ENCODE measurements at regions not wholly inside any gene's neighbourhood (a gene's known extent, or its start where the extent isn't known, plus 50 kb on each side); places are given as distances from the start of the nearest gene placed in this dataset.

DNA sequence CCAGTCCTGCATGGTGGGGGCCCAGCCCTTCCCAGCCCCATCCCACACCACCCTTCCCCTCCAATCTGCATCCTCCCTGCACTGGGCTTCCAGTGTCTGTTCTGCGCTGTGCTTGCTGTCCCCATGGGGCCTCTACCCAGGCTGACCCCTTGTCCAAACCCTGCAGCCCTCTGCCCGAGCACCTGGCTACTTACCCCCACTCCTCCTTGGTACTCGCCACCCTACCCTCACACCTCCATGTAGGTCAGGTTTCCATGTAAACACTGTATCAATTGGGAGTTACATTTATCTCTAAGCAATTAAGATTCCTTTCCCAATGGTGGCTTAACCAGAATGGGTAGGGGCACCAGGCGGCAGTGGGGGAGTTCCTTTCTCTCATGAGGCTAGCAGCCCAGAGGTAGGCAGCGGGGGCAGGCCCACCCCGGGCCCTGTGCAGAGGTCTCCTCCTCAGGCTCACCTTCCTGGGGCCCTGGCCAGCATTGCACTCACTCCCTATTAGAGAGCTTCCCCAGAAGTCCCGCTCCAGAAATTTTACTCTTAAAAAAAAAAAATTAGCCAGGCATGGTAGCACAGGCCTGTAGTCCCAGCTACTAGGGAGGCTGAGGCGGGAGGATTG is 76.6 kb upstream of the CCND2 start:
- no peak overlapping the region for H3K27ac ChIP-seq (ENCODE audit: low read depth in 2 of 2, low read length in 1 of 2)
- H3K4me3 ChIP-seq (ENCODE audit: low read depth in 2 of 2, low read length in 1 of 2) = no peak overlapping the region
- TF ChIP-seq, protein P1, sequence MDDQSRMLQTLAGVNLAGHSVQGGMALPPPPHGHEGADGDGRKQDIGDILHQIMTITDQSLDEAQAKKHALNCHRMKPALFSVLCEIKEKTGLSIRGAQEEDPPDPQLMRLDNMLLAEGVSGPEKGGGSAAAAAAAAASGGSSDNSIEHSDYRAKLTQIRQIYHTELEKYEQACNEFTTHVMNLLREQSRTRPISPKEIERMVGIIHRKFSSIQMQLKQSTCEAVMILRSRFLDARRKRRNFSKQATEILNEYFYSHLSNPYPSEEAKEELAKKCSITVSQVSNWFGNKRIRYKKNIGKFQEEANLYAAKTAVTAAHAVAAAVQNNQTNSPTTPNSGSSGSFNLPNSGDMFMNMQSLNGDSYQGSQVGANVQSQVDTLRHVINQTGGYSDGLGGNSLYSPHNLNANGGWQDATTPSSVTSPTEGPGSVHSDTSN (IDR thresholded peaks at IDR 0.05) = no peak
- TF ChIP-seq CTCF (IDR thresholded peaks at IDR 0.05) (no peak), SMC3 (IDR thresholded peaks at IDR 0.05; ENCODE audit: low read depth, low read length) (no peak), JUND (IDR thresholded peaks at IDR 0.05) (no peak), MXI1 (IDR thresholded peaks at IDR 0.05; ENCODE audit: low read depth, low read length) (no peak), TEAD4 (IDR thresholded peaks at IDR 0.05; ENCODE audit: borderline replicate concordance, insufficient read depth) (no peak), FOXJ3 (CRISPR knock-in tag; IDR thresholded peaks at IDR 0.05) (no peak), YY1 (IDR thresholded peaks at IDR 0.05; ENCODE audit: low read depth) (no peak), RCOR1 (IDR thresholded peaks at IDR 0.05; ENCODE audit: low read length) (no peak), RXRA (IDR thresholded peaks at IDR 0.05; ENCODE audit: borderline replicate concordance, low read depth) (no peak), EZH2phosphoT487 (IDR thresholded peaks at IDR 0.05; ENCODE audit: borderline replicate concordance, low read depth) (no peak)
- CTCF ChIA-PET = no interaction called here
- DNase-seq = no peak
- POLR2A ChIA-PET = no interaction called here
- no peaks in the 10 kb centered on the region for H3K9me2 ChIP-seq
- H3F3A ChIP-seq (replicated peaks; ENCODE audit: insufficient read depth) = no peaks in the 10 kb centered on the region
- no peaks in the 10 kb centered on the region for H3K9me3 ChIP-seq
- WGBS (ENCODE audit: low lambda C conversion rate) = 0% methylated on average over 6 of the region's 8 CpGs
- H3K27me3 ChIP-seq (ENCODE audit: insufficient read depth) = peaks cover 54% of the 10 kb centered on the region; the same call in 1 of the 2 replicates
- H4K20me1 ChIP-seq (ENCODE audit: insufficient read depth) = no peaks in the 10 kb centered on the region
- H3K9ac ChIP-seq = no peak overlapping the region
- no peaks in the 10 kb centered on the region for H3K4me1 ChIP-seq (ENCODE audit: control insufficient read depth in 1 of 2, insufficient read depth in 2 of 2, low read depth in 1 of 2, low read length in 1 of 2)
- H2AFZ ChIP-seq (ENCODE audit: low read depth) = no peak overlapping the region
- no peak overlapping the region for H3K4me2 ChIP-seq
- no peaks in the 10 kb centered on the region for H3K36me3 ChIP-seq (replicated peaks in 1 of 2; ENCODE audit: control insufficient read depth in 1 of 2, insufficient read depth in 2 of 2, low read length in 1 of 2)
- H3K79me2 ChIP-seq (ENCODE audit: insufficient read depth) = no peaks in the 10 kb centered on the region

- Histone ChIP-seq H3K4me2 (no peak overlapping the region), H3K9me3 (no peaks in the 10 kb centered on the region), H3F3A (replicated peaks; ENCODE audit: insufficient read depth) (no peaks in the 10 kb centered on the region), H3K79me2 (ENCODE audit: insufficient read depth) (no peaks in the 10 kb centered on the region), H3K27ac (ENCODE audit: low read depth in 2 of 2, low read length in 1 of 2) (no peak overlapping the region), H2AFZ (ENCODE audit: low read depth) (no peak overlapping the region), H4K20me1 (ENCODE audit: insufficient read depth) (no peaks in the 10 kb centered on the region), H3K36me3 (replicated peaks in 1 of 2; ENCODE audit: control insufficient read depth in 1 of 2, insufficient read depth in 2 of 2, low read length in 1 of 2) (no peaks in the 10 kb centered on the region), H3K27me3 (ENCODE audit: insufficient read depth) (peaks cover 49% of the 10 kb centered on the region; the same call in 1 of the 2 replicates), H3K9ac (no peak overlapping the region), H3K9me2 (no peaks in the 10 kb centered on the region), H3K4me3 (ENCODE audit: low read depth in 2 of 2, low read length in 1 of 2) (no peak overlapping the region), H3K4me1 (ENCODE audit: control insufficient read depth in 1 of 2, insufficient read depth in 2 of 2, low read depth in 1 of 2, low read length in 1 of 2) (no peaks in the 10 kb centered on the region)
- POLR2A ChIA-PET = no interaction called here
- CTCF ChIA-PET = no interaction called here
- 9% methylated on average over 10 of the region's 10 CpGs for WGBS (ENCODE audit: low lambda C conversion rate)
- DNase-seq = no peak
- TF ChIP-seq NFIC (IDR thresholded peaks at IDR 0.05; ENCODE audit: borderline replicate concordance) (no peak), TEAD4 (IDR thresholded peaks at IDR 0.05; ENCODE audit: borderline replicate concordance, insufficient read depth) (no peak), GABPA (IDR thresholded peaks at IDR 0.05; ENCODE audit: low read depth) (no peak), USF1 (IDR thresholded peaks at IDR 0.05; ENCODE audit: borderline replicate concordance, low read depth) (no peak), POLR2AphosphoS5 (IDR thresholded peaks at IDR 0.05; ENCODE audit: low read depth, low read length) (no peak), TAF1 (IDR thresholded peaks at IDR 0.05; ENCODE audit: borderline replicate concordance, low read depth, low read length) (no peak), NRF1 (IDR thresholded peaks at IDR 0.05; ENCODE audit: low read depth, low read length) (no peak), FOXJ3 (CRISPR knock-in tag; IDR thresholded peaks at IDR 0.05) (no peak)
Measured at GRCh38 chr12:4194668-4195067, 78.9 kb upstream of the CCND2 start.
